BJ (cell line): ENCODE measurements at regions not wholly inside any gene's neighbourhood (a gene's known extent, or its start where the extent isn't known, plus 50 kb on each side); places are given as distances from the start of the nearest gene placed in this dataset.

ENCODE experiments used
- CTCF ChIA-PET: fragments of 350-600 bp; formaldehyde crosslinking; extraction: SDS; loops from one replicate; lab custom pipeline; 2021; ENCODE audit warnings: antibody characterized with exemption, inconsistent platforms; lab: Yijun Ruan, JAX
- POLR2A ChIA-PET: fragments of 300-600 bp; sonication (Branson Sonifier 250); formaldehyde crosslinking; extraction: SDS; loops from one replicate; lab custom pipeline; 2021; ENCODE audit warnings: antibody characterized with exemption; lab: Charles Lee
- DNase-seq: peaks from one replicate; pipeline ENCODE4 v3.0.0-alpha.2; 2011; ENCODE audit warnings: low read depth
- H3K27me3 ChIP-seq: 2 replicates; pipeline ENCODE4 v1.6.0; 2011; ENCODE audit warnings: low read length; ENCODE audit not compliant: control insufficient read depth, insufficient read depth
- H3K36me3 ChIP-seq: 2 replicates; pipeline ENCODE4 v1.5.1; 2011; ENCODE audit warnings: low read length; ENCODE audit not compliant: control insufficient read depth, insufficient read depth
- H3K4me3 ChIP-seq: 2 replicates; pipeline ENCODE4 v1.5.1; 2011; ENCODE audit warnings: low read depth, mild to moderate bottlenecking, control low read depth, low read length
- CTCF ChIP-seq: IDR thresholded peaks from 2 replicates; pipeline ENCODE4 v1.5.1; 2011; ENCODE audit warnings: low read depth, mild to moderate bottlenecking, control low read depth, inconsistent platforms, low read length, moderate library complexity; ENCODE audit not compliant: insufficient read depth

- Histone ChIP-seq H3K4me3 (no peak overlapping the region), H3K27me3 (no peaks in the 10 kb centered on the region), H3K36me3 (no peaks in the 10 kb centered on the region)
- ChIA-PET CTCF (no interaction called here), POLR2A (no interaction called here)
- TF ChIP-seq CTCF, result no peak
- DNase-seq, result no peak
These were observed 106.1 kb upstream of the FLRT2 start for GRCh38 chr14:85423889-85424288.

GRCh38 chr14:85425507-85425906, 104.4 kb upstream of the FLRT2 start:
- no peaks in the 10 kb centered on the region for H3K36me3 ChIP-seq
- no peak for DNase-seq
- H3K27me3 ChIP-seq, result no peaks in the 10 kb centered on the region
- POLR2A ChIA-PET, result no interaction called here
- CTCF ChIA-PET, result interaction anchor here (1.3 to 1.6 kb wide), 3 partner anchors 9 to 97 kb away, joined by 3 to 5 read pairs (median 4); no protein-coding TSS in a partner anchor
- no peak for TF ChIP-seq CTCF
- H3K4me3 ChIP-seq, result no peak overlapping the region

- no peaks in the 10 kb centered on the region for H3K36me3 ChIP-seq
- no peak for TF ChIP-seq CTCF
- POLR2A ChIA-PET, result no interaction called here
- H3K27me3 ChIP-seq, result no peaks in the 10 kb centered on the region
- DNase-seq, result no peak
- no peak overlapping the region for H3K4me3 ChIP-seq
- CTCF ChIA-PET, result interaction anchor here (1.3 to 1.6 kb wide), 3 partner anchors 8 to 97 kb away, joined by 3 to 5 read pairs (median 4); no protein-coding TSS in a partner anchor
These were observed 103.6 kb upstream of the FLRT2 start for GRCh38 chr14:85426068-85426935.

GRCh38 chr14:85428926-85429325, 101.0 kb upstream of the FLRT2 start:
- Histone ChIP-seq H3K36me3 (no peaks in the 10 kb centered on the region), H3K4me3 (no peak overlapping the region), H3K27me3 (no peaks in the 10 kb centered on the region)
- TF ChIP-seq CTCF, result no peak
- POLR2A ChIA-PET, result no interaction called here
- CTCF ChIA-PET, result no interaction called here
- no peak for DNase-seq

GRCh38 chr14:85437148-85437547, 92.8 kb upstream of the FLRT2 start:
- ChIA-PET POLR2A (no interaction called here), CTCF (no interaction called here)
- no peaks in the 10 kb centered on the region for H3K36me3 ChIP-seq
- no peak for DNase-seq
- no peak for TF ChIP-seq CTCF
- no peaks in the 10 kb centered on the region for H3K27me3 ChIP-seq
- no peak overlapping the region for H3K4me3 ChIP-seq
